Kidney epithelial cell (primary cell): ENCODE measurements at regions not wholly inside any gene's neighbourhood (a gene's known extent, or its start where the extent isn't known, plus 50 kb on each side); places are given as distances from the start of the nearest gene placed in this dataset.

Experiments
- DNase-seq: peaks from one replicate; pipeline ENCODE4 v3.0.0-alpha.2; 2010; ENCODE audit warnings: low read depth
- H3K27me3 ChIP-seq: 2 replicates; pipeline ENCODE4 v1.6.0; 2011; ENCODE audit warnings: low read length; ENCODE audit not compliant: control insufficient read depth, insufficient read depth
- H3K36me3 ChIP-seq: 2 replicates; pipeline ENCODE4 v1.5.1; 2011; ENCODE audit warnings: low read length; ENCODE audit not compliant: control insufficient read depth, insufficient read depth
- H3K4me3 ChIP-seq: 2 replicates; pipeline ENCODE4 v1.5.1; 2011; ENCODE audit warnings: low read depth, mild to moderate bottlenecking, control low read depth, low read length
- CTCF ChIP-seq: IDR thresholded peaks from 2 replicates; pipeline ENCODE4 v1.5.1; 2011; ENCODE audit warnings: mild to moderate bottlenecking, moderate library complexity, low read length, control low read depth, inconsistent platforms; ENCODE audit not compliant: insufficient read depth, poor library complexity, severe bottlenecking

DNA sequence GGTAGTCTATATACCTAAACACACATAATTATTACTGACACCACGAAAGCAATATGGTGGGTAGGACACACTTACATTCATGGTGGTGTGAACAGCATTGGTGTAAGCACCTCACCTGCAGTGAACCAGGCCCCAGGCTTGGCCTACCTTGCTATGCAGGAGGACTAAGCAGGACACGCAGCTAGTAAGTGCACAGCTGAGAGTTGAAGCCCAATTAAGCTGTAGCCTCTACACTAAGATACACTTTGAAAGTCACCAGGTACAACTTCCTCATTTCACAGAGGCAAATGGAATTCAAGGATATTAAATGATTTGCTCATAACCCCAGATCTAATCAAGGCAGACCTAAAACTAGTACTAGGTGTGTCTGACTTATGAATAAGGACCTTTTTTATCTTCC lies 145.8 kb upstream of the PAPPA start:
- no peak overlapping the region for H3K4me3 ChIP-seq
- DNase-seq = no peak

DNA sequence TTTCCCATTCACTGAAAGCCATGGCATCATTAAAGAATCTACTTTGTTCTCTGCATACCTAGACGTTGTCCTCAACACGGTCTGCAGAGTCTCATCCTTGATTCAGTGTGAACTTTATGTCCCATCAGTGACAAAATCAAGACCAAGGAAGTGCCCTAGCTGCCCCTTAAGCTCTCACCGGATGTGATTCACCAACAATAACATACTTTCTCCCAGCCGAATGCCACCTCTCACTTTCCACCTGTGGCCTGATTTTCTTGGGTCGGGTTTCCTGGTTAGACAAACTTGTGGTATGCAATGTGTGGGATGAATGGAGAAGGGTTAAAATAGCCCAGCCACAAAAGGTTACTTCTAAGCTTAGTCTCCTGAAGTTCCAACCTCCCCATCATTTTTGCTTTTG lies 145.3 kb upstream of the PAPPA start:
- DNase-seq = no peak
- H3K4me3 ChIP-seq = no peak overlapping the region
- no peaks in the 10 kb centered on the region for H3K36me3 ChIP-seq
- no peaks in the 10 kb centered on the region for H3K27me3 ChIP-seq
- TF ChIP-seq CTCF = no peak

More for the DNA sequence above, 145.8 kb upstream of the PAPPA start:
- no peaks in the 10 kb centered on the region for H3K27me3 ChIP-seq
- no peaks in the 10 kb centered on the region for H3K36me3 ChIP-seq
- no peak for TF ChIP-seq CTCF

- H3K36me3 ChIP-seq = no peaks in the 10 kb centered on the region
- TF ChIP-seq CTCF = no peak
- no peaks in the 10 kb centered on the region for H3K27me3 ChIP-seq
- DNase-seq = no peak
- H3K4me3 ChIP-seq = no peak overlapping the region
Measured at GRCh38 chr9:116009420-116009819, 144.2 kb upstream of the PAPPA start.

GRCh38 chr9:116015855-116016254 lies 137.7 kb upstream of the PAPPA start:
- H3K4me3 ChIP-seq = no peak overlapping the region
- no peaks in the 10 kb centered on the region for H3K27me3 ChIP-seq
- no peaks in the 10 kb centered on the region for H3K36me3 ChIP-seq
- DNase-seq = no peak
- TF ChIP-seq CTCF = no peak

GRCh38 chr9:116020146-116020545 lies 133.4 kb upstream of the PAPPA start:
- no peaks in the 10 kb centered on the region for H3K27me3 ChIP-seq
- no peak overlapping the region for H3K4me3 ChIP-seq

GRCh38 chr9:116020801-116021200 lies 132.8 kb upstream of the PAPPA start:
- Histone ChIP-seq H3K4me3 (no peak overlapping the region), H3K27me3 (no peaks in the 10 kb centered on the region), H3K36me3 (no peaks in the 10 kb centered on the region)
- TF ChIP-seq CTCF = no peak
- no peak for DNase-seq

More at GRCh38 chr9:116020146-116020545, 133.4 kb upstream of the PAPPA start:
- no peaks in the 10 kb centered on the region for H3K36me3 ChIP-seq
- DNase-seq = no peak
- no peak for TF ChIP-seq CTCF
